Stomach (tissue), 8 donors: ENCODE measurements at regions not wholly inside any gene's neighbourhood (a gene's known extent, or its start where the extent isn't known, plus 50 kb on each side); places are given as distances from the start of the nearest gene placed in this dataset.

Source experiments
- DNase-seq, 2 donors: peaks; one replicate each; pipeline versions ENCODE4 v3.0.0 to v3.0.0-alpha.2; 2013 to 2019
- H3K27ac ChIP-seq, 5 donors: fragments of 200-600 bp in 4 of 5; sonication (generic) in 4 of 5; one replicate each; pipeline ENCODE4 v1.5.1; 2013 to 2019; ENCODE audit warnings: mild to moderate bottlenecking in 1 of 5, moderate library complexity in 1 of 5
- H3K27me3 ChIP-seq, 3 donors: fragments of 200-600 bp; sonication (generic); one replicate each; pipeline ENCODE4 v1.5.1; 2017 to 2019; ENCODE audit warnings: mixed run types in 1 of 3
- H3K36me3 ChIP-seq, 4 donors: fragments of 200-600 bp; sonication (generic); 1 replicate in 3 of 4; 2 replicates in 1 of 4; pipeline ENCODE4 v1.5.1; 2016 to 2019
- H3K4me1 ChIP-seq, 4 donors: fragments of 200-600 bp; sonication (generic); one replicate each; pipeline ENCODE4 v1.5.1; 2016 to 2019
- H3K4me3 ChIP-seq, 4 donors: fragments of 200-600 bp; sonication (generic) in 3 of 4; one replicate each; pipeline ENCODE4 v1.5.1; 2016 to 2019; ENCODE audit warnings: mild to moderate bottlenecking in 1 of 4
- H3K9me3 ChIP-seq, 4 donors: fragments of 200-600 bp; sonication (generic); one replicate each; pipeline ENCODE4 v1.5.1; 2016 to 2019
- CTCF ChIP-seq, 7 experiments: fragments of 450-650 bp in 4 of 7; fragments of 200-600 bp in 3 of 7; sonication (generic) in 3 of 7; IDR thresholded peaks; one replicate each; pipeline ENCODE4 v1.5.1; 2016 to 2019; ENCODE audit warnings: antibody characterized with exemption in 7 of 7, control low read depth in 2 of 7, mild to moderate bottlenecking in 1 of 7
- EP300 ChIP-seq: sonication (generic); formaldehyde crosslinking; IDR thresholded peaks from one replicate; pipeline ENCODE4 v1.6.1; 2017; ENCODE audit warnings: antibody characterized with exemption
- POLR2A ChIP-seq, 4 donors: fragments of 450-650 bp; IDR thresholded peaks; one replicate each; pipeline ENCODE4 v1.6.1; 2016; ENCODE audit warnings: antibody characterized with exemption in 4 of 4, control low read depth in 2 of 4, mild to moderate bottlenecking in 1 of 4, moderate library complexity in 1 of 4
- POLR2AphosphoS5 ChIP-seq, 3 donors: sonication (generic); formaldehyde crosslinking; IDR thresholded peaks; one replicate each; pipeline ENCODE4 v1.6.1; 2016; ENCODE audit warnings: antibody characterized with exemption in 3 of 3
- WGBS, 5 donors: extraction: QIAGEN DNeasy Blood & Tissue Kit in 3 of 5; methylation state at CpG; one replicate each; pipeline versions ENCODE4 v1.1.5 to v1.1.7; 2013 to 2018; 5-methylcytosine and 5-hydroxymethylcytosine counted together
- intact Hi-C: fragments of 100-400 bp; cut with DNase I; formaldehyde crosslinking; loops from one replicate; pipeline ENCODE4 v1.15.1; 2023; ENCODE audit warnings: low total_unique reads
- donor health status: healthy with polysubstance abuse.
- donor health status: Bipolar disorder and iron deficiency.
- donor health status: healthy.

- WGBS, 5 donors: 20 to 88% (median 51%) methylated on average over 1 of the region's 1 CpG
- intact Hi-C loops: no loop called here
These were observed 264.2 kb upstream of the PCDH15 start for GRCh38 chr10:55065185-55065584.

GRCh38 chr10:55063811-55064210 lies 262.8 kb upstream of the PCDH15 start:
- H3K4me1 ChIP-seq: no peaks in the 10 kb centered on the region
- no peaks in the 10 kb centered on the region for H3K27me3 ChIP-seq
- intact Hi-C loops: no loop called here
- H3K9me3 ChIP-seq: no peaks in the 10 kb centered on the region
- TF ChIP-seq EP300 (no peak), POLR2A (IDR thresholded peaks at IDR 0.05) (no peak), CTCF (IDR thresholded peaks at IDR 0.05) (no peak), POLR2AphosphoS5 (IDR thresholded peaks at IDR 0.05) (no peak)
- H3K27ac ChIP-seq: no peak overlapping the region
- no peaks in the 10 kb centered on the region for H3K36me3 ChIP-seq
- H3K4me3 ChIP-seq: no peak overlapping the region
- no peak for DNase-seq

More at GRCh38 chr10:55065185-55065584, 264.2 kb upstream of the PCDH15 start:
- no peak for TF ChIP-seq POLR2AphosphoS5 (IDR thresholded peaks at IDR 0.05)
- no peak for TF ChIP-seq EP300
- no peak for TF ChIP-seq POLR2A (IDR thresholded peaks at IDR 0.05)
- no peak for TF ChIP-seq CTCF (IDR thresholded peaks at IDR 0.05)
- DNase-seq: no peak
- Histone ChIP-seq H3K4me3 (no peak overlapping the region), H3K4me1 (no peaks in the 10 kb centered on the region), H3K9me3 (no peaks in the 10 kb centered on the region), H3K27ac (no peak overlapping the region), H3K36me3 (no peaks in the 10 kb centered on the region), H3K27me3 (no peaks in the 10 kb centered on the region)

- H3K9me3 ChIP-seq: no peaks in the 10 kb centered on the region
- no peaks in the 10 kb centered on the region for H3K36me3 ChIP-seq
- H3K4me1 ChIP-seq: no peaks in the 10 kb centered on the region
- intact Hi-C loops: no loop called here
- H3K27me3 ChIP-seq: no peaks in the 10 kb centered on the region
- DNase-seq: no peak
- H3K4me3 ChIP-seq: no peak overlapping the region
- TF ChIP-seq CTCF (IDR thresholded peaks at IDR 0.05): no peak
- TF ChIP-seq POLR2A (IDR thresholded peaks at IDR 0.05): no peak
- no peak for TF ChIP-seq POLR2AphosphoS5 (IDR thresholded peaks at IDR 0.05)
- TF ChIP-seq EP300: no peak
- H3K27ac ChIP-seq: no peak overlapping the region
These were observed 261.3 kb upstream of the PCDH15 start for GRCh38 chr10:55062349-55062748.

GRCh38 chr10:55058800-55059199 lies 257.8 kb upstream of the PCDH15 start:
- Histone ChIP-seq H3K27ac (no peak overlapping the region), H3K36me3 (no peaks in the 10 kb centered on the region)
- WGBS, 5 donors: 83 to 90% (median 83%) methylated on average over 5 of the region's 5 CpGs

More at GRCh38 chr10:55058800-55059199, 257.8 kb upstream of the PCDH15 start:
- no peak for TF ChIP-seq POLR2AphosphoS5 (IDR thresholded peaks at IDR 0.05)
- no peak for TF ChIP-seq EP300
- TF ChIP-seq CTCF (IDR thresholded peaks at IDR 0.05): no peak
- no peak for TF ChIP-seq POLR2A (IDR thresholded peaks at IDR 0.05)
- intact Hi-C loops: no loop called here
- Histone ChIP-seq H3K27me3 (no peaks in the 10 kb centered on the region), H3K4me1 (no peaks in the 10 kb centered on the region), H3K9me3 (peaks cover 0 to 5% (median 0%) of the 10 kb centered on the region in 4 donors), H3K4me3 (no peak overlapping the region)
- no peak for DNase-seq
